Mesendoderm (in vitro differentiated cells): ENCODE measurements at regions not wholly inside any gene's neighbourhood (a gene's known extent, or its start where the extent isn't known, plus 50 kb on each side); places are given as distances from the start of the nearest gene placed in this dataset.

Source experiments
- DNase-seq: peaks from one replicate; pipeline ENCODE4 v3.0.0; 2013
- H2AK5ac ChIP-seq: 2 replicates; pipeline ENCODE4 v1.6.1; 2013; ENCODE audit warnings: low read length, inconsistent platforms
- H2BK120ac ChIP-seq: 2 replicates; pipeline ENCODE4 v1.6.1; 2013; ENCODE audit warnings: low read depth, mild to moderate bottlenecking, low read length, moderate library complexity, mixed read lengths
- H2BK15ac ChIP-seq: replicated peaks from 2 replicates; pipeline ENCODE4 v1.6.1; 2013; ENCODE audit warnings: low read depth, mild to moderate bottlenecking, moderate library complexity
- H2BK5ac ChIP-seq: 2 replicates; pipeline ENCODE4 v1.6.1; 2013; ENCODE audit warnings: low read length, inconsistent platforms
- H3K18ac ChIP-seq: 2 replicates; pipeline ENCODE4 v1.6.1; 2013; ENCODE audit warnings: mild to moderate bottlenecking, low read length, mixed read lengths
- H3K23ac ChIP-seq: one replicate; pipeline ENCODE4 v1.6.1; 2013; ENCODE audit warnings: low read length
- H3K27ac ChIP-seq: 2 replicates; pipeline ENCODE4 v1.5.1; 2013; ENCODE audit warnings: low read depth, mild to moderate bottlenecking, inconsistent platforms, low read length, moderate library complexity
- H3K27me3 ChIP-seq: 2 replicates; pipeline ENCODE4 v1.6.1; 2013; ENCODE audit warnings: low read length, control low read depth, mild to moderate bottlenecking, inconsistent platforms; ENCODE audit not compliant: insufficient read depth, poor library complexity
- H3K36me3 ChIP-seq: 2 replicates; pipeline ENCODE4 v1.6.1; 2013; ENCODE audit warnings: low read length, inconsistent platforms; ENCODE audit not compliant: control insufficient read depth, insufficient read depth
- H3K4ac ChIP-seq: one replicate; pipeline ENCODE4 v1.6.1; 2013; ENCODE audit warnings: low read depth, mild to moderate bottlenecking, low read length, moderate library complexity
- H3K4me1 ChIP-seq: 2 replicates; pipeline ENCODE4 v1.6.1; 2013; ENCODE audit warnings: low read depth, low read length, inconsistent platforms; ENCODE audit not compliant: control insufficient read depth
- H3K4me2 ChIP-seq: 2 replicates; pipeline ENCODE4 v1.6.1; 2013; ENCODE audit warnings: low read length
- H3K4me3 ChIP-seq: 2 replicates; pipeline ENCODE4 v1.5.1; 2013; ENCODE audit warnings: mild to moderate bottlenecking, low read length
- H3K56ac ChIP-seq: one replicate; pipeline ENCODE4 v1.6.1; 2013; ENCODE audit warnings: low read length
- H3K79me1 ChIP-seq: 2 replicates; pipeline ENCODE4 v1.6.1; 2013; ENCODE audit warnings: low read length, inconsistent platforms
- H3K79me2 ChIP-seq: 2 replicates; pipeline ENCODE4 v1.6.1; 2013; ENCODE audit warnings: mild to moderate bottlenecking, low read length; ENCODE audit not compliant: control insufficient read depth, insufficient read depth
- H3K9ac ChIP-seq: 2 replicates; pipeline ENCODE4 v1.6.1; 2013; ENCODE audit warnings: low read length, inconsistent platforms
- H4K5ac ChIP-seq: one replicate; pipeline ENCODE4 v1.6.1; 2013; ENCODE audit warnings: low read length
- H4K8ac ChIP-seq: one replicate; pipeline ENCODE4 v1.6.1; 2013; ENCODE audit warnings: low read depth, mild to moderate bottlenecking, control low read depth, low read length, moderate library complexity
- WGBS: extraction: QIAGEN DNeasy Blood & Tissue Kit; methylation state at CpG from one replicate; pipeline ENCODE4 v1.1.7; 2013; ENCODE audit warnings: low lambda C conversion rate, missing lambda C conversion rate; ENCODE audit not compliant: insufficient coverage; ENCODE audit errors: extremely low coverage; 5-methylcytosine and 5-hydroxymethylcytosine counted together

- Histone ChIP-seq H4K8ac (no peak overlapping the region), H2AK5ac (no peak overlapping the region), H4K5ac (no peak overlapping the region), H3K4me3 (no peak overlapping the region), H3K4me2 (no peak overlapping the region), H3K18ac (no peak overlapping the region), H3K4ac (no peak overlapping the region), H3K79me2 (no peaks in the 10 kb centered on the region), H3K36me3 (no peaks in the 10 kb centered on the region), H2BK15ac (no peak overlapping the region), H2BK5ac (no peak overlapping the region), H3K27ac (no peak overlapping the region), H3K27me3 (no peaks in the 10 kb centered on the region), H2BK120ac (no peak overlapping the region), H3K4me1 (peaks cover 6% of the 10 kb centered on the region), H3K79me1 (no peaks in the 10 kb centered on the region), H3K56ac (no peak overlapping the region), H3K9ac (no peak overlapping the region), H3K23ac (no peak overlapping the region)
- no peak for DNase-seq
These were observed 266.9 kb downstream of the NPIPA8 start for GRCh38 chr16:18069683-18070082.

GRCh38 chr16:18068477-18068876 lies 268.1 kb downstream of the NPIPA8 start:
- H2AK5ac ChIP-seq = no peak overlapping the region
- H2BK15ac ChIP-seq = no peak overlapping the region
- DNase-seq = no peak
- no peak overlapping the region for H4K8ac ChIP-seq
- no peak overlapping the region for H3K18ac ChIP-seq
- H4K5ac ChIP-seq = no peak overlapping the region
- H3K4ac ChIP-seq = no peak overlapping the region
- no peak overlapping the region for H2BK5ac ChIP-seq
- H3K79me2 ChIP-seq = no peaks in the 10 kb centered on the region
- H3K23ac ChIP-seq = no peak overlapping the region
- H3K4me2 ChIP-seq = no peak overlapping the region
- H3K4me1 ChIP-seq = peaks cover 6% of the 10 kb centered on the region
- H3K36me3 ChIP-seq = no peaks in the 10 kb centered on the region
- H3K9ac ChIP-seq = no peak overlapping the region
- no peak overlapping the region for H3K27ac ChIP-seq
- no peak overlapping the region for H3K56ac ChIP-seq
- no peaks in the 10 kb centered on the region for H3K79me1 ChIP-seq
- H3K4me3 ChIP-seq = no peak overlapping the region
- no peak overlapping the region for H2BK120ac ChIP-seq
- no peaks in the 10 kb centered on the region for H3K27me3 ChIP-seq

- Histone ChIP-seq H3K36me3 (no peaks in the 10 kb centered on the region), H3K9ac (no peak overlapping the region), H4K8ac (no peak overlapping the region), H3K27me3 (no peaks in the 10 kb centered on the region), H3K4me3 (no peak overlapping the region), H3K27ac (no peak overlapping the region), H4K5ac (no peak overlapping the region), H2BK15ac (no peak overlapping the region), H3K4me1 (no peaks in the 10 kb centered on the region), H2BK120ac (no peak overlapping the region), H2BK5ac (no peak overlapping the region), H3K79me1 (no peaks in the 10 kb centered on the region), H3K23ac (no peak overlapping the region), H3K56ac (no peak overlapping the region), H3K4me2 (no peak overlapping the region), H3K18ac (no peak overlapping the region), H3K79me2 (no peaks in the 10 kb centered on the region), H3K4ac (no peak overlapping the region), H2AK5ac (no peak overlapping the region)
- no CpG with 5 or more reads among the region's 9 CpGs for WGBS
- DNase-seq = peak; percentile 18
These were observed 273.8 kb downstream of the NPIPA8 start for GRCh38 chr16:18062713-18063112.

GRCh38 chr16:18060351-18060750 lies 276.2 kb downstream of the NPIPA8 start:
- Histone ChIP-seq H2BK120ac (no peak overlapping the region), H3K27ac (no peak overlapping the region)

GRCh38 chr16:18059577-18059976 lies 277.0 kb downstream of the NPIPA8 start:
- Histone ChIP-seq H4K5ac (no peak overlapping the region), H3K27me3 (no peaks in the 10 kb centered on the region), H3K18ac (no peak overlapping the region), H4K8ac (no peak overlapping the region), H3K79me1 (no peaks in the 10 kb centered on the region), H3K27ac (no peak overlapping the region), H2BK5ac (no peak overlapping the region), H3K79me2 (no peaks in the 10 kb centered on the region), H2AK5ac (no peak overlapping the region), H3K4ac (no peak overlapping the region), H2BK15ac (no peak overlapping the region), H3K9ac (no peak overlapping the region), H3K4me2 (no peak overlapping the region), H3K36me3 (no peaks in the 10 kb centered on the region), H2BK120ac (no peak overlapping the region), H3K4me1 (no peaks in the 10 kb centered on the region), H3K4me3 (no peak overlapping the region), H3K23ac (no peak overlapping the region), H3K56ac (no peak overlapping the region)
- WGBS = no CpG with 5 or more reads among the region's 6 CpGs
- DNase-seq = no peak

More at GRCh38 chr16:18060351-18060750, 276.2 kb downstream of the NPIPA8 start:
- Histone ChIP-seq H3K36me3 (no peaks in the 10 kb centered on the region), H3K4me3 (no peak overlapping the region), H4K8ac (no peak overlapping the region), H2BK5ac (no peak overlapping the region), H3K79me2 (no peaks in the 10 kb centered on the region), H3K23ac (no peak overlapping the region), H2BK15ac (no peak overlapping the region), H3K18ac (no peak overlapping the region), H2AK5ac (no peak overlapping the region), H3K4ac (no peak overlapping the region), H4K5ac (no peak overlapping the region), H3K27me3 (no peaks in the 10 kb centered on the region), H3K56ac (no peak overlapping the region), H3K9ac (no peak overlapping the region), H3K79me1 (no peaks in the 10 kb centered on the region), H3K4me2 (no peak overlapping the region), H3K4me1 (no peaks in the 10 kb centered on the region)
- no peak for DNase-seq
- WGBS = no CpG with 5 or more reads among the region's 7 CpGs

GRCh38 chr16:18059089-18059488 lies 277.4 kb downstream of the NPIPA8 start:
- DNase-seq = no peak
- Histone ChIP-seq H3K9ac (no peak overlapping the region), H3K27me3 (no peaks in the 10 kb centered on the region), H2BK5ac (no peak overlapping the region), H3K23ac (no peak overlapping the region), H2BK15ac (no peak overlapping the region), H3K4me2 (no peak overlapping the region), H3K27ac (no peak overlapping the region), H4K5ac (no peak overlapping the region), H2AK5ac (no peak overlapping the region), H2BK120ac (no peak overlapping the region), H3K56ac (no peak overlapping the region), H3K79me1 (no peaks in the 10 kb centered on the region), H3K18ac (no peak overlapping the region), H3K36me3 (no peaks in the 10 kb centered on the region), H3K4me1 (no peaks in the 10 kb centered on the region), H3K79me2 (no peaks in the 10 kb centered on the region), H3K4ac (no peak overlapping the region), H4K8ac (no peak overlapping the region), H3K4me3 (no peak overlapping the region)
- WGBS = 100% methylated on average over 1 of the region's 1 CpG
